Lung microvascular endothelial cell (primary cell): ENCODE measurements at regions not wholly inside any gene's neighbourhood (a gene's known extent, or its start where the extent isn't known, plus 50 kb on each side); places are given as distances from the start of the nearest gene placed in this dataset.
"Not testable (repeated sequence)": the region's sequence is repeated elsewhere in the genome, so short reads cannot be mapped to it uniquely, and the experiment has no call there.

Experiments used
- DNase-seq, 2 donors: peaks; one replicate each; pipeline versions ENCODE4 v3.0.0 to v3.0.0-alpha.2; 2010; ENCODE audit warnings: low read depth in 2 of 2

DNA sequence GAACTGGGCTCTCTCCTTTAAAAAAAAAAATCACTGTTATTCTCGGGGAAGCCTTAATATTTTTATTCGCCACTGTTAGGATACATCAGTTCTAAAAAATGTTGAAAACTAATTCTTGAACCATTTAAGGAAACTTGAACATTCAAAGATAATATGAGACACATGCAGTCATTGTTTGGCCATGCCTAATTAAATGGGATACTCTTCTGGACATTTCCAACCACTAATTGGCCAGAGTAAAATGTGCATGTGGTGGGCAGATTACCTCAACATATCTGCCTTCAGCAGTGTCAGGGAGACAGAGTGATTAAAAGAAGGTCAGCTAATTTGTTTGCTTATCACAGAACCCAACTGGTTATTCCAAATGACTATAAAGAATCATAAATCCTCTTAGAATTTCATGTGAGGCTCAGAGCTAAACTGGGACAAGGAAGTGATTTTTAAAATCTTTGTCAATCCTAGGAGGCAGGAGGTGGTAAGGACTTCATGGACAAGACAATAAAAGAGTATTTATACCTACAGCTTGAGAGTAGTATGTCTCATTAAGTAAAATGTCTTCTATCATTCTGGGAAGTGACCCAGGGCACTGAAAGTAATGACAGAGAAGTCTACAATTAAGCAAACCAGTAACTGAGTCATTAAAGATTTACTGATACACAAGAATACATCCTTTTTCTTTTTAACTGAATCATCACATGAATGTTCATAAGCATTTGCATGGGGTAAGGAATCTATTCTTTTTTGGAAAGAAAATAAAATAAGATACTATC, 242.9 kb upstream of the TRPM3 start:
- DNase-seq, result no peak

DNA sequence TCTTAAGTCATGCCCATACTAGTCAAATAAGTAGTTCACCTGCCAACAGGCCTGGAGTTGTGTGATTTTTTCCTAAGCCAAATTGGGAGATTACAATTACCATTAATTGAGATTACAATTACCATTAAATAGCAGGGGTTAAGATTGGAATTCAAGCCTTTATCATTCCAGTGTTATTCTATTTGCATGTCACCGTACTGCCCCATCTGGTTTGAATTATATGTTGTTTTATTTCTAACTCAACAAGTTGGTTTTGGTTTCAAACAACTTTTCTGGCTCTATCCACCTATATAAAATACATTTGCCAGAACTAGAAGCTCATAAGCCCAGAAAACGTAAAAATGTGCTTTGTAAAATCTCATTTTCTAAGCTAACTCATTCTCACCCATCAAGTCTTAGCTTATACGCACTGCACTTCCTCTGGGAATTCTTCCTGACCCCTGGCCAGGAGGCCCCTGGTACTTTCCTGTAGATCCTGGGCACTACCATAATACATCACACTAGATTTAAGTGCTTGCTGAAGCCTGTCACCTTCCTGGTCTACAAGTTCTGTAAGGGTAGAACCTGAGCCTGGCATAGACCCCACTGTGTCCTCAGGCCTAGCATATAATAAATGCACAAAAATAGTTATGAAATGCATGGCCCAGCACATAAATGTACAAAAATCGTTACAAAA, 242.0 kb upstream of the TRPM3 start:
- DNase-seq, result no peak

DNA sequence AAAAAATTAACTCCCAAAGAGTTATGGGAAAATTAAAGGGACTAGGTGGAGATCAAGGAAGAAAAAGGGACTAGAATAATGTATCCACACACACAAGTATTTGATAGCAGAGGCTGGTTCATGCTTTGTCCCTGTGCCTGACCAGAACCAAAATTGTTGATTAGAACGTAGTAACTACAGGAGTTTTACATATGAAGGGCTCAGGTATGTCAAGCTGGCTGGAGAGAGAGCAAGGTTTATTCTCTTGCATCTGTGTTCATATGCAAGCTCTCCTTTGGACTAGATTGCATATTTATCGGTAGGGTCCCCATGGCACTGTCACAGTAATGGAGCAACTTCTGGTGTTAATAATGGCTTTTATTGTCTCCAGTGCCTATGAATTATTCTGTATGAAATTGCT, 239.9 kb upstream of the TRPM3 start:
- DNase-seq, result no peak

DNA sequence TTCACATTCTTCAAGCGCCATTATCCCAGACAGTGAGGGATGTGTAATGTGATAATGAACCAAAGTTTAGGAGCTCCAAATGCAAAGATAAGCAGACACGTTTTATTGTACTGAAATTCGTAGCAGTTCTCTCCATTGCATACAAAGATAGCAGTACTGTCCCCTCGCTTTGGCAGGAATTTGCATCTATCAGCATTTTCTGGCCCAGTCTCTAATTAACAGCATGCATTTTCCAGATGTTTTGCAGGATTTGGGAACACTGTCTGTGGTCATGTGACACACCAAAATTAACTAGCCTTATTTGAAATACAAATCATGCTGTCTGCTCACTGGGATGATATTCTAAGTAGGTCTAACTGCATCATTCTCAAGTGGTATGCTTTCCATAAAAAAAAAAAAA, 235.9 kb upstream of the TRPM3 start:
- DNase-seq, result no peak

DNA sequence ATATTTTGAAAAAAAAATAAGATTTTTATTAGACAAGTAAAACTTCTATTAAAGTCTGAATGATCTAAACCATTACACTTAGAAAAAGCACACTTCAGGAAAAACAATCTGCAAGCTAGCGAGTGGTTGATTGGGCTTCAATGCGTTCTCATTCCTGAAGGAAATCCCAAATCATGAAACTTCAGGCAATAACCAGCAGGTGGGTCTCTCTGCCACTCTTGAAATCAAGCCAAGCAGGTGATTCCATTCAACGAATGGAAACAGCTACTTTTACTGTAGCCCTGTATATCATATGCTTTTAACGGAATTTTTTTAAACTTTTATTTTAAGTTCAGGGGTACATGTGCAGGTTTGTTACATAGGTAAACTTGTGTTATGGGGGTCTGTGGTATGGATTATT, 234.5 kb upstream of the TRPM3 start:
- peak in 1 of 2 donors; percentile 1 for DNase-seq

DNA sequence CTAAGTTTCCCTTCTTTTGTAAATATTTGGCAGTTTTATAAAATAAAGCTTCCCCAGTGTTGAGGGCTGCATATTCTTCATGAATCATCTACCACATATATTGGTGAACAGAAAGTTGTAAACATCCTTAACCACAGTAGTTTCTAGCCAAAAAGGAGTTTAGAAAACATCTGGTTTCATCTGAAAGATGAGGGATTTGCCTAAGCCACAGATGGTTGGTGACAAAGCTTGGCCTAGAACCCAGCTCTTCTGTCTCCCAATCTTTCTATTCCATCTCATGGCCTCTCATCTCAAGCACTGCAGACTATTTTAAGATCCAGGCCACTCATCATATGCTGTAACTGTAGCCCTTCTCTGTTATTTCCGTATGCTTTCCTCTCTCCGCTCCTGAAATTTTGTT, 232.3 kb upstream of the TRPM3 start:
- no peak for DNase-seq

DNA sequence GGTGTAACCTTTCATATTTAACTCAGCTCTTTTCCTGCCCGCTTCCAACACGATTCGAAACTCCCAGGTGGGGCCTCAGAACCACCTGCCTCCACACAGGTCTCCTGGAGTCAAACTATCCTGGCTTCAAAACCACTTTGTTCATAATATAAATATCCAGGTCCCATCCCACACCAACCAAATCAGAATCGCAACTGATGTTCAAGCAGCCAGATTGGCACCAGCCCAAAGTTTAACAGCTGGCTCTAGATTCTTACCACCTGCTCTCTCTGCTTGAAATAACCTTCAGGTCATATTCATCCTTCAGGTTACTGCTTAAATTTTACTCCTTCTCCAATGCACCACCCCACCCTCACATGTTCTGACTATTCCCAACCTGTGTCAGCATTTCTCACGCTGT, 231.4 kb upstream of the TRPM3 start:
- no peak for DNase-seq

DNA sequence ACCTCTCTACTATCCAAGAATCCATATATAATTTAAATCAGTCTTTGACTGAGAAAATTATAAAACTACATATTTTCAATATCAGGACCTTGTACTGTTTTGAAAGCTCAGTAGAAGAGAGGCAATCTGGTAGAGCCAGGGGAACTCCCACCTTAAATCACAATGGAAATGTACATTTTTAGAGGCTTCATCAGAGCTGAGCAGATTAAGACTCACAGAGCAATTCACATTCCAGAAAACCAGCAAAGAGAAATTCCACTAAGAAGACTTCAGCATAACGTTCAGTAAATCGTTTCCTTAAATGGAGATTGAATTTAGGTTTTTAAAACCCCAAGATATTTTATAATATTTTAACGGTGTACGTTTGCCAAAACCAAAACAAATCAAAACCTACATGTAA, 227.8 kb upstream of the TRPM3 start:
- DNase-seq, result no peak

DNA sequence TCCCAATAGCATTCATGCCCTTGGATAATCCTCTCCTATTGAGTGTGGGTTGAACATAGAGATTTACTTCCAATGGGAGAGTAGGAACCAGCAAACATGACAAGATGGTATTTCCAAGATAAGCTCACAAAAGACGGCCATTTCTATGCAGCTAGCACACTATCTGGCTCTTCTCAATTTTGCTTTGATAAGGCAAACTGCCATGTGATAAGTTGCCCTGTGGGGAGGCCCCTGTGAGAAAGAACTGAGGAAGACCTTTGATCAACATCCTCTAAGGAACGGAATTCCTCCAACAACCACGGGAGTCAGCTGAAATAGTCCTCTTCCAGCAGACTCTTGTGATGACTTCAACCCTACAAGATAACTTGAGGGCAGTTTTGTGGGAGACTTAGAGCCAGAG, 211.9 kb upstream of the TRPM3 start:
- DNase-seq, result no peak

DNA sequence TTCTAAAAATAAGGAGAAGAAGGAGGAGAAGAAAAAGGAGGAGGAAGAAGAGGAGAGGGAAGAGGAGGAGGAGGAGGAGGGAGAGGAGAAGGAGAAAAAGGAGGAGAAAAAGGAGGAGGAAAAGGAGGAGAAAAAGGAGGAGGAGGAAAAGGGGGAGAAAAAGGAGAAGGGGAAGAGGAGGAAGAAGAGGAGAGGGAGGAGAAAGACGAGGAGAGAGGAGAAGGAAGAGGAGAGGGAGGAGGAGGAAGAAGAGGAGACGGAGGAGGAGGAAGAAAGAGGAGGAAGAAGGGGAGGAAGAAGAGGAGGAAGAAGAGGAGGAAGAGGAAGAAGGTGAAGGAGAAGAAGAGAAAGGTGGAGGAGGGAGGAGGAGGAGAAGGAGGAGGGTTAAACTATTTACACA, 210.2 kb upstream of the TRPM3 start:
- DNase-seq, result no peak

DNA sequence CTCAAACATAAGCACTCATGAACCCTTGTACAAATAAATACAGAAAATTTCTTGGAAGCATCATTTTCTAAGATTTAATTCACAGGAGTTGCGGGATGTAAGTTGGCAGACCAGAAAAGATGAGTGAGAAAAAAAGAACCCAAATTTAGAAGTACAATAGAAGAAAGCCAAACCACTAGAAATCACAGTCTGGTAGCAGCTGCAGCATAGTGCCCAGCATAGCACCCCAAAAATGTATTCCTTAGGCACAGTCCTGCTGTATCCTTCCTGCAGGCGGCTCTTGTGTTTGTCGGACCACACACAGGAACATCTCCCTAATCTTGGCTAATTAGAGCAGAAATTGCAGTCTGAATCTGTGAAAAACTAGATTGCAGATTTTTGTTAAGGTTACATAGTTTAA, 208.5 kb upstream of the TRPM3 start:
- DNase-seq, result no peak

DNA sequence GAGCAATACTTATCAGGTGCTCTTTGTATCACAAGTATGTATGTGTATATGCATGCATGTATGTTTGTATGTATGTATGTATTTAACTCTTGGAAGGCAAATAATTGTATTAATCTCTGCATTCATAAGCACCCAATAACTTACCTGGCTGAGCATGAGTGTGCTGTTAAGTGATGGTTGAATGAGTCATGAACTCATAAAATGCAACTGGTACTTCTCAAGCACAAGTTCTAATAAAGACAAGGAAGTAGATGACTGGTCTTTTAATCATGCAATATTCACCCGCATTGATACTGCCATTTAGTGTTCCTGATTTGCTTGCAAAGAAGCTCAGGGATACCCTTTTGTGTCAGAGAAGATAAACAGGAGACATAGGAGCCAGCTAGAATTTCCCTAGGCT, 204.9 kb upstream of the TRPM3 start:
- no peak for DNase-seq

DNA sequence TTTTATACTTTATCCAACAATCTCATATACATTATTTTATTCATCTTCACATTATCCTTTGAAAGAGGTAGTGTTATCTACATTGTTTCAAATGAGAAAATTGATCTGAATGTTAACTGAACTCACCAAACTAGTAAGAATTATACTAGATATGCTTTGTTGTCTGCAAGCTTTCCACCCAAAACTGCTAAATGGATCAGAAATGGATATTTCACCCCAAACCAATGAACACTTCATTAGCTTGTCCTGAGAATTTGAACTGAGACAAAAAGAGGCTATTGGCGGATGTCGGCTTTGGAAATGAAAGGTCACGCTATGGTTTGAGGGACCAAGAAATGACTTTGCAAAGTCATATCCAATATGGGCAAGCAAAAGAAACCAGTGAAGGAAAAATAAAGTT, 201.9 kb upstream of the TRPM3 start:
- DNase-seq, result no peak

DNA sequence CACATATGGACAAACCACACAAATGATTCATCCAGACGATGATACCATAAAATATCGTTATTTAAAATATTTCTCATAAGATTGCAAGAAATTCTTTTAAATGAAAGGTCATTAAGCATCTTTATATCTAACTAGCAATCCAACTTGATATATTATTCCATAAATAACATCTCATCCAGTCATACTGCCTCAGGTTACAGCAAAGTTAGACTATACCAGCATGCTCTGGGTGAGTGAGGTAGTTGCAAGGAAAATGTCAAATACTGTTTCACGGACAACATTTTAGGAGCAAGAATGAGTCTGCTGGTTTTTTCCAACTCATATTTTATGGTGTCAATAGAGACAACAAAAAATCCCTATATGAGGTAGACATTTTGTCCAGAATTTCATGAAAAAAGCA, 200.9 kb upstream of the TRPM3 start:
- DNase-seq, result no peak

DNA sequence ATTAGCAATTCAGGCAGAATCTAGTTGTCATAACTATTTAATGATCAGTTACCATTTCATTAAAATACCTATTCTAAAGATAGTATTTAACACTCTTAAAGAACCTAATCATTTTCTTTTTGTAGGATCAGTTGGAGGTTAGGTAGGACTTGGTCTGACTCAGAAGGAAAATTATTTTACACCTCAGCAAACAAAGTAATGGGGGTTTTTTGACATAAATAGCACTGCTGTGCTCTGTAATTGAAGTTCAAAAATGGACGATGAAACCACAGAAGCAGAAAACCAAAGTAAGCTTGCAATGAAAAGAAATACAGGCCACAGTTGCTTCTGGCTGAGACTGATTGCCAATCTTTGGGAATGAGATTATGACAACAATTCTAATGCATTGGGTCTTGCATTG, 187.0 kb upstream of the TRPM3 start:
- DNase-seq, result no peak

DNA sequence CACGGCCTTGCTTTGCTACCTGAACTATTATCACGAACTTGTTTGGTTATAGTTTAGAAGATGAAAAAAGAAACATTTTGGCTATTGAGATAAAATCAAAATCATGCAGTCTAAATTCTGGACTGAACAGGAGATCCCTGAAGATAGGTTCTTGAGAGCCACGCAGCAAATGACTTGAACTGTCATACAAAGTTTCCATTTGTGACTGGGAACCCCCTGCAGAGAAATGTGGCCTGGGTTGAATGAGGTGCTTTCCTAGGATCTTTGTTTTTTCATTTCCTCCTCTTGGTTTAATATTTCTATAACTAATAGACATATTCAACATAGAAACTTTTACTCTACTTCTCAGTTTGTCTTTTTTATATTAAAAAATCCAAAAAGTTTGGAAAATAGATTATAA, 184.7 kb upstream of the TRPM3 start:
- no peak for DNase-seq

DNA sequence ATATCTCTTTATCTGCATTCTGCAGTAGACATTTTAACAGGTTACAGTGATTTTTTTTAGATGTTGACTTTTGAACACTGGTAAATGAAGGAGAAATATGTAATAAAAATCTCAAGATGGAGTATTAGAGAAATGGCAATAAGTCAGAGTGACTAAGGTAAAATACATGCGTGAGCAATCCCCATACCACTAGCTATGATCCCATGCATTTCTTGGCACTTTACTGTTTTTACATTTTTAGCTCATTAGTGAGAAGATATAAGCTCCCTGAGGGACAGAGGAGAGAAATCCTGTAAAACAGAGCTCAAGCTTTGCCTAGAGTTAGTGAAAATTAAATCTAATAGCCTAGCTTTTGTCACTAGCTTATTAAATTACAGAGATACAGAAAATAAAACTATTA, 181.9 kb upstream of the TRPM3 start:
- no peak for DNase-seq

DNA sequence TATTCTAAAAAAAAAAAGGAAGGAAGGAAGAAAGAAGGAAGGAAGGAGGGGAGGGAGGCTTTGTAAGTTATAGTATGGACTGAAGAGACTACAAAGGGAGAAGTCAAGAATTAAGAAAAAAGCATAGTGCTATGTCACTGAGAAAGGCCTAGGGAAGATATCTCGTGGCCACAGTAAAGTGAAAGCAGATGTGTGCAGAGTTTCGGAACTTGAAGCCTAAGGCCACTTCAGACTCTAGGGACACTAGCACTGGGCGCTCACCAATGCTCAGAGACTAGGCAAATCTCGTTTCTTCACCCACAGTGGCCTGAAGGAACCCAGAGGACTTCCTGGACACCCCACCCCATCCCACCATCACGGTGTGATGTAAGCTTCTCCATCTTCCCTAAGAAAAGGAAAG, 181.4 kb upstream of the TRPM3 start:
- no peak for DNase-seq

DNA sequence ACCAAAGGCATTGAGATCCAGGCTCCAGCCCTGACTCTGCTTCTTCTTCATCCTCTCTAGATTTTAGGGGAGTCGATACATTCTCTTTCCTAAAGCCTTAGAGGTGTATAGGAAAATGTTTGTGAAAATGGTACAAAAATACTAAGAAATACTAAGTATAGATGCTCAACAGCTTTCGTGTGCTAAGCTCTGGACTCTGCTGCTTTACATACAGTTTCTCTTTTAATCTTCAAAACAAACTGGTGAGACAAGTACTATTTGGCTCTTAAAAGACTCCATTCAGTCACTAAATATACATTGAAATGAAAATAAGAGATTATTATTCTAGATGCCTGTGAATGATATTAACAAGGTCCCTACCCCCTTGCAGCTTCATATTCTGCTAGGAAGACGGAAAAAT, 174.5 kb upstream of the TRPM3 start:
- DNase-seq, result no peak

DNA sequence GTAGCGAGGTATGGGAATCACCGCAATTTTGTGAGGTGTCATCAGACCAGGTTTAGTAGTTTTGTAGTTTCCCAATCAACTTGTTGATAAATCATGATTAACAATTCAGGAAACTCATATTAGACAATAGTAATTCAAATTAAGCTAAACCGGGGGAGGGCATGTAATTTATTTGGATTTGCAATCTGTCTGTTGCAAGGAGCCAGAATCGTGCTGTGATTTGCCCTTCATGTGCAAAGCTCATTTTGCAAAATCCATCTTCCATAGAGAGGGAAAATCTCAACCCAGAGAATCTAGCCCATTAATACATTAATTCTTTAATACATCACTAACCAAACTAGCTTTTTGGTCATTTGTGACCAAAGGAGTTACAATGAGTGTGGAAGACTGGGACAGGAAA, 164.7 kb upstream of the TRPM3 start:
- DNase-seq, result no peak

DNA sequence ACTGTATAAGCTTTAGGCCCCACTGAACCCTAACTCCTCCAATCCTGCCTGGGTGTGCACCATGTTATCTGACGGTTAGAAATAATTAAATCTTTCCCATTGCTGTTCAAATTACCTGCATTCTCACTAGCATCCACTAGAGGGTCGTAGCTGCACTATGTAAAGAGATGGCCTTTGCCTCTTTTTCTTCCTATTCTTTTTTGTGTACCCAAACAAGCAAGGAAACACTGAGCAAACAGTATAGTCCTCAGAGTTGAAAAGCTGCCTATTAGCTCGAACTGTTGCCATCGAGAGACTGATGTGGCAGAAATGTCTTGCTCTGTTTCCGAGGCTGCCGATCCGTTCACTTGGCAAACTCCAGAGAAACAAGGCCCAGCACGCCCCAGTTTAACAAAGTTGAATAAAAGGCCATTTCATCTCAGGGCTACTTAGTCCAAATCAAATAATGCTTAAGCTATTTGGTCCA, 163.8 kb upstream of the TRPM3 start:
- DNase-seq, result peak; percentile 66 to 78

DNA sequence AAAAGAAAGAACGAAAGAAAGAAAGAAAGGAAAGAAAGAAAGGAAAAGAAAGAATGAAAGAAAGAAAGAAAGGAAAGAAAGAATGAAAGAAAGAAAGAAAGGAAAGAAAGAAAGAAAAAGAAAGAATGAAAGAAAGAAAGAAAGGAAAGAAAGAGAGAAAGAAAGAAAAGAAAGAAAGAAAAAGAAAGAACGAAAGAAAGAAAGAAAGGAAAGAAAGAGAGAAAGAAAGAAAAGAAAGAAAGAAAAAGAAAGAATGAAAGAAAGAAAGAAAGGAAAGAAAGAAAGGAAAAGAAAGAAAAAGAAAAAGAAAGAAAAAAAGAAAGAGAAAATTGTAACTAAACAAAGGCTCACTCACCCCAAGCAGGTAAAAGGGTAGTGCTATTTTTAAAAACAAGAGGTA, 160.7 kb upstream of the TRPM3 start:
- DNase-seq, result not testable (repeated sequence)

DNA sequence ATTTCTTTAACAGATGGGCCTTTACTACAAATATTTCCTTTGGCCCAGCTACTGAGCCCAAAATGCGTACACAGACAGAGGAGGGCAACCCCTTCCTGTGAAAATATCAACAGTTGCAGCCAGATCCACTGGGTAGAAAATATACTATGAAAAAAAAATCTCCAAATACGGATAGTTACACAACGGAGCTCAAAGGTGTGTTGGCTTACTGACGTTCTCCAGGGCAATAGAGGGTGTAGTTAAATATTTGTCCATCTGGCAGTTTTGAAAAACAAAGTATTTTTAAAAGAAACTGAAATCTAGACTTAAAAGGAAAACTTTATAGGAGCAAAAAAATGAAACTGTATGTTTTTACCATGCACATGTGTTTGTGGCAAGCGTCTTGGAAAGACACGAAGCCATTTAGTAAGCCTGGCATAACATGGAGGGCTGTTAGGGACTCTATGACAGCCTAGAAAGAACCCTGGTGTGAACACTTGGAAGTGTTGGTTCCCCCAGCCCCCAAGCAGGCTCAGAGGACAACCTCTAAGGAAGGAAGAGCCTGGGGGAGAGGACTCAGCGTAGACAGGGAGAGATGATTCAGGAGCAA, 157.8 kb upstream of the TRPM3 start:
- DNase-seq, result no peak
